ENCODE measurements at regions not wholly inside any gene's neighbourhood (a gene's known extent, or its start where the extent isn't known, plus 50 kb on each side); places are given as distances from the start of the nearest gene placed in this dataset.
"Not testable (repeated sequence)": the region's sequence is repeated elsewhere in the genome, so short reads cannot be mapped to it uniquely, and the experiment has no call there.

GRCh38 chr7:66413379-66414114 is 208.4 kb downstream of the TPST1 start:
- peak; percentile 85 for DNase-seq (ENCODE audit: low spot score)

- DNase-seq (ENCODE audit: low spot score) = no peak
Observed at GRCh38 chr7:66415659-66416265, 210.6 kb downstream of the TPST1 start.

- DNase-seq (ENCODE audit: low spot score) = no peak
Observed at GRCh38 chr7:66418537-66418936, 210.1 kb upstream of the KCTD7 start.

- no peak for DNase-seq (ENCODE audit: low spot score)
Observed at GRCh38 chr7:66419210-66419609, 209.5 kb upstream of the KCTD7 start.

- no peak for DNase-seq (ENCODE audit: low spot score)
Observed at GRCh38 chr7:66421830-66422475, 206.7 kb upstream of the KCTD7 start.

GRCh38 chr7:66423729-66424128 is 205.0 kb upstream of the KCTD7 start:
- no peak for DNase-seq (ENCODE audit: low spot score)

- no peak for DNase-seq (ENCODE audit: low spot score)
Observed at GRCh38 chr7:66426332-66426731, 202.3 kb upstream of the KCTD7 start.

- DNase-seq (ENCODE audit: low spot score) = no peak
Observed at GRCh38 chr7:66426996-66427395, 201.7 kb upstream of the KCTD7 start.

GRCh38 chr7:66427956-66428355 is 200.7 kb upstream of the KCTD7 start:
- no peak for DNase-seq (ENCODE audit: low spot score)

GRCh38 chr7:66429498-66430163 is 199.1 kb upstream of the KCTD7 start:
- no peak for DNase-seq (ENCODE audit: low spot score)

- DNase-seq (ENCODE audit: low spot score) = no peak
Observed at GRCh38 chr7:66430164-66430545, 198.5 kb upstream of the KCTD7 start.

- not testable (repeated sequence) for DNase-seq (ENCODE audit: low spot score)
Observed at GRCh38 chr7:66438703-66439405, 189.8 kb upstream of the KCTD7 start.

- DNase-seq (ENCODE audit: low spot score) = no peak
Observed at GRCh38 chr7:66442385-66442784, 186.3 kb upstream of the KCTD7 start.

- DNase-seq (ENCODE audit: low spot score) = no peak
Observed at GRCh38 chr7:66443946-66444345, 184.7 kb upstream of the KCTD7 start.

GRCh38 chr7:66447007-66447406 is 181.7 kb upstream of the KCTD7 start:
- DNase-seq (ENCODE audit: low spot score) = not testable (repeated sequence)

GRCh38 chr7:66450814-66451213 is 177.9 kb upstream of the KCTD7 start:
- DNase-seq (ENCODE audit: low spot score) = not testable (repeated sequence)

GRCh38 chr7:66451713-66452112 is 177.0 kb upstream of the KCTD7 start:
- not testable (repeated sequence) for DNase-seq (ENCODE audit: low spot score)

- no peak for DNase-seq (ENCODE audit: low spot score)
Observed at GRCh38 chr7:66452165-66452564, 176.5 kb upstream of the KCTD7 start.

GRCh38 chr7:66453340-66453739 is 175.3 kb upstream of the KCTD7 start:
- no peak for DNase-seq (ENCODE audit: low spot score)

- no peak for DNase-seq (ENCODE audit: low spot score)
Observed at GRCh38 chr7:66454600-66455225, 174.0 kb upstream of the KCTD7 start.

- DNase-seq (ENCODE audit: low spot score) = not testable (repeated sequence)
Observed at GRCh38 chr7:66455432-66455831, 173.2 kb upstream of the KCTD7 start.

- DNase-seq (ENCODE audit: low spot score) = not testable (repeated sequence)
Observed at GRCh38 chr7:66456431-66456830, 172.2 kb upstream of the KCTD7 start.

All from pons (tissue), 1 donor.